ENCODE measurements at regions not wholly inside any gene's neighbourhood (a gene's known extent, or its start where the extent isn't known, plus 50 kb on each side); places are given as distances from the start of the nearest gene placed in this dataset.

DNA sequence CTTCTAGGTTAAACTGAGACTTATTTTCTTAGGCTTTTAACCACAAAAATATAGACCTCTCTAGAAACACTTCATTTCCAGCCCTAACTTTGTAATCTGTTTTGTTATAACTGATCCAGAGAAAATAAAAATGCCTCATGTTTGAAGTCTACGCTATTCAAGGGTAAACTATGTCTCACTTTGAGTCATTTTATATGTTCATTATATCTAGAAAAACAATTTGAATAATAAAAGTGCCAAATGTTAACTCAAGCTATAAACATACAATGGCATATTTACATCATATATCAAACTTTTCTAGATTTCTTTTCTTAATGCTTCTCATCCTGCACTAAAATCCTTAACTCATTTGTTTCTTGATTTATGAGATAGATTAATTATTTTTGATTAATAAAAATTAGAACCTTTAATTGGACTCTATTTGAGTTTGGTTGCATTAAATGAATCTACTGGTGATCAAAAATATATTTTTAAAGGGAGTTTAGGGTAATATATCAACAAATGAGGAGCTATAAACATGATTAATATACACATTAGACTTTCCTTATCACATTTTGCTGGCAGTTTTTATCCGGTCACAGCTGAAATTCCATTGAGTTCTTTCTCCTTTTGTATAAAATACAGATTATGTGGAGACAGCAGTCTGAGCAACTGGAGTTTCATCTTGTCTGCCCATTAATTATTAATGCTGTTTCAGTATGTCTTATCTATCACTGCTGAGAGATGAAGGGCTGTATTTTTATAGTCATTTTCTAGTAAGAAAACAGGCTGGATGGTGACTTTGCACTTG is 246.5 kb downstream of the TBX18 start:
- Histone ChIP-seq H3K4ac (replicated peaks; ENCODE audit: insufficient read length, low read depth, low read length) (no peak overlapping the region), H3K27ac (ENCODE audit: low read depth, low read length) (no peak overlapping the region), H3K23me2 (ENCODE audit: low read depth, low read length) (no peaks in the 10 kb centered on the region), H3K4me1 (replicated peaks in 1 of 4; ENCODE audit: control insufficient read depth in 3 of 4, insufficient read depth in 4 of 4, low read length in 3 of 4) (0 out of 7 replicates have a peak, but pooled peaks cover 0 to 2% (median 0%) of the 10 kb centered on the region in 4 experiments), H2AK5ac (ENCODE audit: low read depth, low read length) (no peak overlapping the region), H3K79me1 (ENCODE audit: low read depth, low read length) (no peaks in the 10 kb centered on the region), H3K9me3 (ENCODE audit: insufficient read depth in 2 of 2, low read depth in 1 of 2, low read length in 1 of 2) (no peaks in the 10 kb centered on the region), H3K79me2 (ENCODE audit: control insufficient read depth in 1 of 2, insufficient read depth in 2 of 2, low read length in 2 of 2) (no peaks in the 10 kb centered on the region), H3K4me3 (ENCODE audit: extremely low read depth in 1 of 4, insufficient read depth in 2 of 4, low read depth in 3 of 4, low read length in 4 of 4) (no peak overlapping the region), H3K27me3 (replicated peaks in 1 of 4; ENCODE audit: control insufficient read depth in 3 of 4, extremely low read depth in 1 of 4, insufficient read depth in 3 of 4, low read length in 3 of 4) (no peaks in the 10 kb centered on the region), H4K5ac (ENCODE audit: insufficient read length, low read depth, low read length) (no peak overlapping the region), H3K14ac (ENCODE audit: insufficient read length) (no peak overlapping the region), H4K20me1 (replicated peaks in 1 of 2; ENCODE audit: control insufficient read depth in 1 of 2, insufficient read depth in 2 of 2, low read length in 2 of 2) (no peaks in the 10 kb centered on the region), H2BK20ac (ENCODE audit: low read length) (no peak overlapping the region), H4K91ac (replicated peaks; ENCODE audit: insufficient read length, low read length) (no peak overlapping the region), H2AFZ (ENCODE audit: low read length) (no peak overlapping the region), H3K4me2 (ENCODE audit: insufficient read depth in 1 of 2, low read depth in 2 of 2, low read length in 2 of 2) (no peak overlapping the region), H3K36me3 (ENCODE audit: control insufficient read depth in 2 of 4, insufficient read depth in 4 of 4, low read length in 3 of 4) (no peaks in the 10 kb centered on the region), H2BK12ac (ENCODE audit: low read depth, low read length) (no peak overlapping the region), H3K18ac (ENCODE audit: extremely low read depth, low read length) (no peak overlapping the region), H3K56ac (replicated peaks; ENCODE audit: insufficient read length, low read depth, low read length) (no peak overlapping the region), H4K8ac (ENCODE audit: extremely low read depth, insufficient read depth, low read length) (no peak overlapping the region), H3K9ac (replicated peaks in 1 of 4; ENCODE audit: extremely low read depth in 1 of 4, low read depth in 3 of 4, low read length in 3 of 4) (no peak overlapping the region), H2BK120ac (replicated peaks; ENCODE audit: low read depth, low read length) (no peak overlapping the region), H3K23ac (ENCODE audit: insufficient read length) (no peak overlapping the region), H2BK5ac (ENCODE audit: low read depth, low read length) (no peak overlapping the region), H2BK15ac (ENCODE audit: low read length) (no peak overlapping the region)
- CTCF ChIA-PET (ENCODE audit: partially characterized antibody) = no interaction called here
- DNase-seq (ENCODE audit: low read depth in 1 of 2, low spot score in 2 of 2) = no peak
- POLR2A ChIA-PET (ENCODE audit: partially characterized antibody) = no interaction called here
- WGBS, 2 experiments (ENCODE audit: extremely low coverage in 1 of 2, insufficient coverage in 1 of 2, insufficient read length in 1 of 2, insufficient replicate concordance in 2 of 2, low coverage in 1 of 2, low lambda C conversion rate in 2 of 2, missing lambda C conversion rate in 1 of 2) = 91% methylated on average over 2 of the region's 2 CpGs; no CpG with 5 or more reads in 1 of the 2 experiments
- no peak for FAIRE-seq
- TF ChIP-seq KDM4A (IDR thresholded peaks at IDR 0.05; ENCODE audit: low read depth, low read length, severe bottlenecking) = no peak
- no peak for TF ChIP-seq RNF2 (IDR thresholded peaks at IDR 0.05; ENCODE audit: borderline replicate concordance, low read depth, low read length, missing control alignments, poor library complexity, severe bottlenecking)
- TF ChIP-seq RXRA (IDR thresholded peaks at IDR 0.05; ENCODE audit: insufficient read depth, low read depth, low read length) = no peak
- TF ChIP-seq TAF1 (IDR thresholded peaks at IDR 0.05; ENCODE audit: low read depth, low read length) = no peak
- TF ChIP-seq EP300 (IDR thresholded peaks at IDR 0.05; ENCODE audit: borderline replicate concordance in 1 of 2, low read depth in 2 of 2, low read length in 2 of 2) = no peak
- no peak for TF ChIP-seq POLR2AphosphoS5 (IDR thresholded peaks at IDR 0.05; ENCODE audit: low read depth, low read length)
- TF ChIP-seq CEBPB (IDR thresholded peaks at IDR 0.05; ENCODE audit: low read depth, low read length) = no peak
- TF ChIP-seq CREB1 (IDR thresholded peaks at IDR 0.05) = no peak
- TF ChIP-seq USF2 (IDR thresholded peaks at IDR 0.05; ENCODE audit: low read length) = no peak
- TF ChIP-seq GTF2F1 (IDR thresholded peaks at IDR 0.05; ENCODE audit: borderline replicate concordance, low read depth, low read length) = no peak
- TF ChIP-seq RFX5 (IDR thresholded peaks at IDR 0.05; ENCODE audit: borderline replicate concordance, low read depth, low read length) = no peak

Measured in H1 (cell line).